ENCODE measurements at regions not wholly inside any gene's neighbourhood (a gene's known extent, or its start where the extent isn't known, plus 50 kb on each side); places are given as distances from the start of the nearest gene placed in this dataset.

GRCh38 chrX:103889216-103889615 lies 57.2 kb upstream of the RAB9B start:
- TF ChIP-seq ZBTB48 (tag by site-specific recombination; IDR thresholded peaks at IDR 0.05): no peak
- TF ChIP-seq ZBTB49 (tag by site-specific recombination; IDR thresholded peaks at IDR 0.05; ENCODE audit: low read depth): no peak
- no peak for TF ChIP-seq HOXA7 (CRISPR knock-in tag; IDR thresholded peaks at IDR 0.05; ENCODE audit: borderline replicate concordance)
- TF ChIP-seq ZNF645 (tag by site-specific recombination; IDR thresholded peaks at IDR 0.05): no peak
- no peak for TF ChIP-seq REPIN1 (tag by site-specific recombination; IDR thresholded peaks at IDR 0.05; ENCODE audit: low read depth)
- no peak for TF ChIP-seq ZNF10 (tag by site-specific recombination; IDR thresholded peaks at IDR 0.05)
- H3K4me3 ChIP-seq (ENCODE audit: low read depth, low read length): no peak overlapping the region
- no peaks in the 10 kb centered on the region for H3K36me3 ChIP-seq (ENCODE audit: control insufficient read depth in 2 of 2, insufficient read depth in 1 of 2, low read length in 2 of 2)
- ChIA-PET POLR2A (no interaction called here), CTCF (no interaction called here)
- H3K9me3 ChIP-seq (ENCODE audit: control insufficient read depth, insufficient read depth, low read depth, low read length): no peaks in the 10 kb centered on the region
- no peak overlapping the region for H3K27ac ChIP-seq (ENCODE audit: extremely low read depth, low read depth, low read length)
- no peaks in the 10 kb centered on the region for H3K4me1 ChIP-seq (ENCODE audit: control insufficient read depth, insufficient read depth, low read length)

GRCh38 chrX:103886624-103887023 lies 54.6 kb upstream of the RAB9B start:
- H3K27ac ChIP-seq (ENCODE audit: extremely low read depth, low read depth, low read length): no peak overlapping the region
- H3K9me3 ChIP-seq (ENCODE audit: control insufficient read depth, insufficient read depth, low read depth, low read length): no peaks in the 10 kb centered on the region
- TF ChIP-seq ZNF529 (tag by site-specific recombination; IDR thresholded peaks at IDR 0.05; ENCODE audit: insufficient replicate concordance) (no peak), ZFP3 (tag by site-specific recombination; IDR thresholded peaks at IDR 0.05; ENCODE audit: low read depth) (no peak), ZSCAN4 (tag by site-specific recombination; IDR thresholded peaks at IDR 0.05) (no peak), ZSCAN18 (tag by site-specific recombination; IDR thresholded peaks at IDR 0.05) (no peak), ZNF239 (tag by site-specific recombination; IDR thresholded peaks at IDR 0.05) (no peak), ZNF571 (tag by site-specific recombination; IDR thresholded peaks at IDR 0.05) (no peak), ZNF133 (tag by site-specific recombination; IDR thresholded peaks at IDR 0.05) (no peak), ZNF341 (tag by site-specific recombination; IDR thresholded peaks at IDR 0.05; ENCODE audit: low read depth) (no peak), ZNF335 (tag by site-specific recombination; conservative IDR thresholded peaks at IDR 0.05) (no peak), ZNF146 (tag by site-specific recombination; IDR thresholded peaks at IDR 0.05) (no peak), ZNF132 (tag by site-specific recombination; IDR thresholded peaks at IDR 0.05; ENCODE audit: borderline replicate concordance) (no peak)
- POLR2A ChIA-PET: no interaction called here
- H3K4me1 ChIP-seq (ENCODE audit: control insufficient read depth, insufficient read depth, low read length): no peaks in the 10 kb centered on the region
- H3K4me3 ChIP-seq (ENCODE audit: low read depth, low read length): no peak overlapping the region
- H3K36me3 ChIP-seq (ENCODE audit: control insufficient read depth in 2 of 2, insufficient read depth in 1 of 2, low read length in 2 of 2): no peaks in the 10 kb centered on the region
- CTCF ChIA-PET: no interaction called here

GRCh38 chrX:103883533-103883932 lies 51.5 kb upstream of the RAB9B start:
- Histone ChIP-seq H3K4me3 (ENCODE audit: low read depth, low read length) (no peak overlapping the region), H3K9me3 (ENCODE audit: control insufficient read depth, insufficient read depth, low read depth, low read length) (no peaks in the 10 kb centered on the region), H3K36me3 (ENCODE audit: control insufficient read depth in 2 of 2, insufficient read depth in 1 of 2, low read length in 2 of 2) (no peaks in the 10 kb centered on the region), H3K27ac (ENCODE audit: extremely low read depth, low read depth, low read length) (no peak overlapping the region), H3K4me1 (ENCODE audit: control insufficient read depth, insufficient read depth, low read length) (no peaks in the 10 kb centered on the region)
- ChIA-PET POLR2A (no interaction called here), CTCF (interaction anchor here (0.7 kb wide), 1 partner anchor 33 kb away, joined by 3 read pairs; no protein-coding TSS in a partner anchor)
- TF ChIP-seq RBAK (tag by site-specific recombination; IDR thresholded peaks at IDR 0.05): no peak
- peak; percentile 63 for TF ChIP-seq PRDM1 (tag by site-specific recombination; IDR thresholded peaks at IDR 0.05)

Data from HEK293 (cell line).